WERI-Rb-1 (cell line): ENCODE measurements at regions not wholly inside any gene's neighbourhood (a gene's known extent, or its start where the extent isn't known, plus 50 kb on each side); places are given as distances from the start of the nearest gene placed in this dataset.
"Not testable (repeated sequence)": the region's sequence is repeated elsewhere in the genome, so short reads cannot be mapped to it uniquely, and the experiment has no call there.

ENCODE experiments used
- DNase-seq: peaks from one replicate; pipeline ENCODE4 v3.0.0-alpha.2; 2020
- H3K27ac ChIP-seq: fragments of 250-450 bp; sonication (Bioruptor Pico); 2 replicates; pipeline ENCODE4 v1.5.1; 2020; ENCODE audit warnings: mild to moderate bottlenecking, moderate library complexity
- H3K27me3 ChIP-seq: fragments of 250-450 bp; sonication (Bioruptor Pico); 2 replicates; pipeline ENCODE4 v1.5.1; 2021; ENCODE audit warnings: mild to moderate bottlenecking, low read depth, moderate library complexity; ENCODE audit not compliant: insufficient read depth, severe bottlenecking
- H3K36me3 ChIP-seq: fragments of 250-450 bp; sonication (Bioruptor Pico); 2 replicates; pipeline ENCODE4 v1.5.1; 2020; ENCODE audit warnings: mild to moderate bottlenecking, moderate library complexity
- H3K4me3 ChIP-seq: 2 replicates; pipeline ENCODE4 v1.5.1; 2011; ENCODE audit warnings: low read depth, mild to moderate bottlenecking, control low read depth, low read length
- H3K9me3 ChIP-seq: fragments of 250-450 bp; sonication (Bioruptor Pico); 2 replicates; pipeline ENCODE4 v1.5.1; 2021; ENCODE audit warnings: mild to moderate bottlenecking, moderate library complexity; ENCODE audit not compliant: severe bottlenecking
- CTCF ChIP-seq: IDR thresholded peaks from 2 replicates; pipeline ENCODE4 v1.5.1; 2011; ENCODE audit warnings: low read depth, mild to moderate bottlenecking, control low read depth, inconsistent platforms, low read length

GRCh38 chr13:31594056-31594455 lies 145.3 kb upstream of the RXFP2 start:
- H3K9me3 ChIP-seq = no peaks in the 10 kb centered on the region
- no peak overlapping the region for H3K27ac ChIP-seq
- H3K4me3 ChIP-seq = no peak overlapping the region
- TF ChIP-seq CTCF = no peak
- H3K27me3 ChIP-seq = no peaks in the 10 kb centered on the region
- H3K36me3 ChIP-seq = no peaks in the 10 kb centered on the region
- DNase-seq = no peak

- no peak for DNase-seq
- H3K4me3 ChIP-seq = no peak overlapping the region
- no peak for TF ChIP-seq CTCF
- no peaks in the 10 kb centered on the region for H3K27me3 ChIP-seq
- no peak overlapping the region for H3K27ac ChIP-seq
- no peaks in the 10 kb centered on the region for H3K9me3 ChIP-seq
- no peaks in the 10 kb centered on the region for H3K36me3 ChIP-seq
Measured at GRCh38 chr13:31595563-31595962, 143.8 kb upstream of the RXFP2 start.

GRCh38 chr13:31598990-31599389 lies 140.3 kb upstream of the RXFP2 start:
- no peak for DNase-seq
- H3K9me3 ChIP-seq = no peaks in the 10 kb centered on the region
- H3K27me3 ChIP-seq = no peaks in the 10 kb centered on the region
- no peak for TF ChIP-seq CTCF
- no peak overlapping the region for H3K4me3 ChIP-seq
- H3K36me3 ChIP-seq = no peaks in the 10 kb centered on the region
- H3K27ac ChIP-seq = no peak overlapping the region

GRCh38 chr13:31605076-31605860 lies 134.1 kb upstream of the RXFP2 start:
- H3K4me3 ChIP-seq = no peak overlapping the region
- TF ChIP-seq CTCF = no peak
- H3K9me3 ChIP-seq = no peaks in the 10 kb centered on the region
- H3K36me3 ChIP-seq = no peaks in the 10 kb centered on the region
- no peak for DNase-seq
- H3K27ac ChIP-seq = no peak overlapping the region
- no peaks in the 10 kb centered on the region for H3K27me3 ChIP-seq

GRCh38 chr13:31607531-31607930 lies 131.8 kb upstream of the RXFP2 start:
- not testable (repeated sequence) for H3K27me3 ChIP-seq, H3K9me3 ChIP-seq, H3K4me3 ChIP-seq, H3K27ac ChIP-seq, H3K36me3 ChIP-seq, DNase-seq

GRCh38 chr13:31608780-31609179 lies 130.5 kb upstream of the RXFP2 start:
- not testable (repeated sequence) for H3K27me3 ChIP-seq, H3K9me3 ChIP-seq, DNase-seq, H3K36me3 ChIP-seq, H3K4me3 ChIP-seq, H3K27ac ChIP-seq
